Activated T-helper 2 cell treated with anti-CD3 and anti-CD28 coated beads, Interferon-gamma antibody, Interleukin-2, Interleukin-4, amounts not matched to agents 10 μg/mL and 5 μg/mL and 100 μg/mL, durations not matched to agents 14 hours and 24 hours and 36 hours (primary cell): ENCODE measurements at regions not wholly inside any gene's neighbourhood (a gene's known extent, or its start where the extent isn't known, plus 50 kb on each side); places are given as distances from the start of the nearest gene placed in this dataset.

Experiments used
- DNase-seq: peaks from one replicate; pipeline ENCODE4 v3.0.0; 2021; ENCODE audit warnings: low spot score
- H3K27ac Mint-ChIP-seq: one replicate; pipeline ENCODE4 v1.8.0; 2021; ENCODE audit warnings: mixed read lengths
- H3K27me3 Mint-ChIP-seq: one replicate; pipeline ENCODE4 v1.8.0; 2021; ENCODE audit warnings: low read depth, mixed read lengths
- H3K36me3 Mint-ChIP-seq: one replicate; pipeline ENCODE4 v1.8.0; 2021; ENCODE audit warnings: low read depth, mixed read lengths
- H3K4me1 Mint-ChIP-seq: one replicate; pipeline ENCODE4 v1.8.0; 2021; ENCODE audit warnings: low read depth, mixed read lengths
- H3K4me3 Mint-ChIP-seq: one replicate; pipeline ENCODE4 v1.8.0; 2021; ENCODE audit warnings: low read depth, mild to moderate bottlenecking, moderate library complexity, mixed read lengths
- H3K9me3 Mint-ChIP-seq: one replicate; pipeline ENCODE4 v1.8.0; 2021; ENCODE audit warnings: mixed read lengths
- intact Hi-C: fragments of 100-400 bp; cut with micrococcal nuclease; formaldehyde crosslinking; loops from one replicate; pipeline ENCODE4 v1.15.1; 2023

DNA sequence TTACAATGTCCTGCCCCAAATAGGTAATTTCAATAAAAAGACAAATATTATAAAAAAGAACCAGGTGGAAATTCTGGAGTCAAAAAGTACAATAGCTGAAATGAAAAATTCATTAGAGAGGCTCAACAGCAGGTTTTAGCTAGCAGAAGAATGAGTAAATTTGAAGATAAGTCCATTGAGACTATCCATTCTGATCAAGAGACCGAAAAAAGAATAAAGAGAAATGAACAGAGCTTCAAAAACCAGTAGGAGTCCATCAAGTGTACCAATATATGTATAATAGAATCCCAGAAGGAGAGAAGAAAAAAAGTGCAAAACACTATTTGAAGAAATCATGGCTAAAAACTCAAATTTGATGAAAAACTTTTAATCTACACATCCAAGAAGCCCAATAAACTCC is 60.5 kb upstream of the POMGNT2 start:
- no peak for DNase-seq
- Mint-ChIP-seq H3K36me3 (peaks cover 9% of the 10 kb centered on the region), H3K27me3 (peaks cover 11% of the 10 kb centered on the region), H3K4me1 (peaks cover 15% of the 10 kb centered on the region), H3K9me3 (peaks cover 36% of the 10 kb centered on the region), H3K27ac (no peak overlapping the region), H3K4me3 (no peak overlapping the region)
- intact Hi-C loops, result no loop called here

DNA sequence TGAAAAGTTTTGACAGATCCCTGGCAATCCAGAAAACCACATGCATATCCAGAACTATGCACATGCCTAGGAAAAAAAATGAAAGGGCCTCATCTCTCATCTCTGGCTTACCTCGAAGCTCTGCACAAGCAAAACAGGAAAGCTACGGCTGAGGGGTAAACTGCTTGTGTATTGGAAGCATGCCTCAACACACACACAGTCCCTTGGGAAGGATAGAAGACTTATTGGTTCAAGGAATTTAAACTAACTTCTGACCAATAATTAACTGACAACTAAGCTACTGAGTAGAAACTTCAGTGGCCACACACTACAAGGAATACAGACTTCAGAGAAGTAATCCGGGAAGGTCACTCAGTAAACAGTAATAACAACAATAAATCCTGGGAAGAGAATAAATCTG is 59.9 kb upstream of the POMGNT2 start:
- no peak for DNase-seq
- H3K36me3 Mint-ChIP-seq, result peaks cover 9% of the 10 kb centered on the region
- H3K4me1 Mint-ChIP-seq, result peaks cover 15% of the 10 kb centered on the region
- peaks cover 7% of the 10 kb centered on the region for H3K27me3 Mint-ChIP-seq
- peaks cover 33% of the 10 kb centered on the region for H3K9me3 Mint-ChIP-seq
- H3K4me3 Mint-ChIP-seq, result no peak overlapping the region
- H3K27ac Mint-ChIP-seq, result no peak overlapping the region
- intact Hi-C loops, result no loop called here

GRCh38 chr3:43163895-43164493 is 58.1 kb upstream of the POMGNT2 start:
- H3K9me3 Mint-ChIP-seq, result peaks cover 33% of the 10 kb centered on the region
- H3K27ac Mint-ChIP-seq, result no peak overlapping the region
- no peak for DNase-seq
- intact Hi-C loops, result no loop called here
- peaks cover 2% of the 10 kb centered on the region for H3K27me3 Mint-ChIP-seq
- peaks cover 9% of the 10 kb centered on the region for H3K36me3 Mint-ChIP-seq
- peaks cover 15% of the 10 kb centered on the region for H3K4me1 Mint-ChIP-seq
- no peak overlapping the region for H3K4me3 Mint-ChIP-seq

DNA sequence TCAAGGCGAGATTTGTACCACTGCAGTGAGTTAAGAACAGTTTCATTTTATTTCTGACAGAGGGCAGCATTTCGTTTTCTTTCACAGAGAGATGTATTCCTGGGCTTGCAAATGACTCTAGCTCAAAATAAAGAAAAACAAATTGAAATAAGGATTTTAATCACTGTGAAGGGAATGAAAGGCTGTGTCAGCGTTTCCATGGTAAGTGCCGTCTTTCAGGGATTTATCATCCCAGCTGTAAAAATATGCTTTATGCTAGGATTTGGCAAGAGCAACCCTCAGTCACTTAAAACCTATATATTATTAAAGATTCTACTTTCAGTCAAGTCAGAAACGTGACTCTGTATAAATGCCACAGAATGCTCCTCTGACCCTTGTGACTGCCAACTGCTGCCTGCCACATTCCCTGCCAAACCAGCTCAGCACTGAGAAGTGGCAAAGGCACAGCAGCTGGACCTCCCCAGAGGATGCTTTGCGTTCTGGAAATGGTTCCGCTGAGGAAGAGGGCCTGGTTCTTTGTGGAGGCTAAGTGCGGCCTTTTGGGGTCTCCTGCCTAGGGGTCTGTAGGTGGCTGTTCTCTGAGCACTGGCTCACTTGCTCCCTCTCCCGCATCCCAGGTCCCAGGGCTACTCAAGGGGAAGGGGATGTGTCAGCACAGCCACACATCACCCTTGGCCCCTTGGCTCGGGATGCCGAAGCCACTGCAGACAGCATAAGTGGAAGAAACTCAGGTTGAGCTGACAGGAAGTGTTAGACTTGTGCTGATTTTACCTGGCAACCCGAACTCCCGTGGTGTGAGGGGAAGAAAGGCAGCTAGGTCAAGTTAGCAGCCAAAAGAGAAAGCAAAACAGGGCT is 56.6 kb upstream of the POMGNT2 start:
- Mint-ChIP-seq H3K36me3 (peaks cover 9% of the 10 kb centered on the region), H3K27ac (peak overlapping the region; percentile 73), H3K9me3 (peaks cover 29% of the 10 kb centered on the region), H3K4me1 (peaks cover 15% of the 10 kb centered on the region), H3K4me3 (peak overlapping the region; percentile 21), H3K27me3 (peaks cover 4% of the 10 kb centered on the region)
- intact Hi-C loops, result loop anchor here (1.0 kb wide), 3 partner anchors 124 to 341 kb away; partner anchors contain the start of gene SNRK
- peak; percentile 36 for DNase-seq

DNA sequence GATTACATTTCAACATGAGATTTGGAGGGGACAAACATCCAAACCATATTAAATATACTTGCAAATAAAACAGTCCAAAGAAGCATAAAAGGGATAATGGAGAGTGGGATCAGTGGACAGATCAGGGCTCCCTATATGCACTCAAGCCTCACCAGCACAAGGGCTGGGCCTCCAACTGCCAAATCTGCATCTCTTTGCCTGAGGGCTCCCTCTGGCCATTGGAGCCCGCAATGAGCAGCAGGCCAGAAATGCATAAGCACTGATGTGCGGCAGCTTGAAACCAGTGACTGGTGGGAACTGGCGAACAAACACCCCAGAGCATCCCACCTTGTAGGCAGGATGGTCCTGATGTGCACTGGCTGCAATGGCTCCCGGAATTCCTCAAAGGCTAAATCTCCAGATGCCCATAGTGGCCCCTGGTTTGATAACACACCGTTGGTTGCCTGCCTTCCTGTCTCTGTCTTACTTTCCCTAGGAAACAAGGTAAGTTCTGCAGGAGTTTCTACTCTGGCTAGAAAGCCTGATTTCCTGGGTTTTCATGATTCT is 55.9 kb upstream of the POMGNT2 start:
- Mint-ChIP-seq H3K27ac (no peak overlapping the region), H3K4me3 (no peak overlapping the region), H3K27me3 (peaks cover 2% of the 10 kb centered on the region), H3K4me1 (peaks cover 15% of the 10 kb centered on the region), H3K9me3 (peaks cover 25% of the 10 kb centered on the region), H3K36me3 (peaks cover 6% of the 10 kb centered on the region)
- intact Hi-C loops, result loop anchor here (1.0 kb wide), 3 partner anchors 125 to 342 kb away; partner anchors contain the start of gene SNRK
- DNase-seq, result no peak

DNA sequence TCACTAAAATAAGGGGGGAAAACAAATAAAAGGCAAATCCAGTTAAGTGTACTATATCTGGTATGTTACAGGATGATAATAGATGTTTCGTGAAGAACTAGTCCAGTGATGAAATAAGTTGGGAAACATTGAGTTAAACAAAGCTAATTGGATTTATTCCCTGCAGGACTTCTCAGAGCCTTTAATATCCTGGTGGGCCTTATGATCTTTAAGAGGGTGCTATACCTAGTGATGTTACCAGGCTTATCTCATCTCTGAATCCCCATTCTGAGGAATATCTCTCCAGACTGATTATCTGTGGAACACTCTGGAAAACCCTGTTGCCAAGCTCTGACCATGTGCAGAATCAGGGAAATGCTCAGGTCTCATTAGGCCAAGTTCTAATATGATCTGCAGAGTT is 54.8 kb upstream of the POMGNT2 start:
- H3K27me3 Mint-ChIP-seq, result peaks cover 2% of the 10 kb centered on the region
- H3K9me3 Mint-ChIP-seq, result peaks cover 14% of the 10 kb centered on the region
- H3K4me3 Mint-ChIP-seq, result no peak overlapping the region
- H3K36me3 Mint-ChIP-seq, result peaks cover 6% of the 10 kb centered on the region
- H3K27ac Mint-ChIP-seq, result no peak overlapping the region
- intact Hi-C loops, result no loop called here
- H3K4me1 Mint-ChIP-seq, result peaks cover 15% of the 10 kb centered on the region
- DNase-seq, result no peak

GRCh38 chr3:43159876-43160255 is 54.0 kb upstream of the POMGNT2 start:
- DNase-seq, result no peak
- Mint-ChIP-seq H3K4me1 (peaks cover 15% of the 10 kb centered on the region), H3K27me3 (peaks cover 2% of the 10 kb centered on the region), H3K36me3 (peaks cover 5% of the 10 kb centered on the region), H3K4me3 (no peak overlapping the region), H3K9me3 (peaks cover 8% of the 10 kb centered on the region), H3K27ac (no peak overlapping the region)
- intact Hi-C loops, result no loop called here

GRCh38 chr3:43159131-43159875 is 53.4 kb upstream of the POMGNT2 start:
- Mint-ChIP-seq H3K27me3 (peaks cover 2% of the 10 kb centered on the region), H3K36me3 (no peaks in the 10 kb centered on the region), H3K27ac (no peak overlapping the region), H3K4me1 (peaks cover 15% of the 10 kb centered on the region), H3K9me3 (peaks cover 2% of the 10 kb centered on the region), H3K4me3 (no peak overlapping the region)
- intact Hi-C loops, result no loop called here
- DNase-seq, result no peak

DNA sequence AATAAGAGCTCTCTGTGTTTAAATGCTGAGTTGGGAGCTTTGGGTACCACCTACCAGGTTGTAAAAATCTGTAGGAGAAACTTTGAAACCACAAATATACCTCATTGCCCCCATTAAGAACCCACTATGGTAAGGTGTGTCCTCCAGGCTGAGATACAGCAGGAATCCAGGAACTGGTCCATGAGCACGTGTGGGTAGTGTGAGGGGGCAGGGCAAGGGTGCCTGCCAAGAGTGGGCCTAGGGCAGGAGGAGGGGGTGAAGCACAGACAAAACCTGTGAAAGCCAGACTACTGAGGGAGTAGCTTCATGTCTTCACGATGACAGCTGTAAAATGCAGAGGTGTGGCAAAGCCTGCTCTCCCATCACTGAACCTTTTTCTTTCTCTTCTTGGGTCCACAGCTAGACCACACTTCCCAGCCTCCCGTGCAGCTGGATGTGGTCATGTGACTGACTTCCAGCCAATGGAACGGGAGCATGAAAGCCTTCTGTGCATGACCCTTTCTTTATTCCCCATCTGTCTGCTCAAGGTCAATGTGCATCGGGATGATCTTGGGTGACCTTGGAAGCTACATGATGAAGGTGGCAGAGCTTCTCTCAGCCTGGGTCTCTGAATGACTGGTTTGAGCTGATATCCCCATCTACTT is 51.1 kb upstream of the POMGNT2 start:
- intact Hi-C loops, result no loop called here
- no peak for DNase-seq
- H3K9me3 Mint-ChIP-seq, result no peaks in the 10 kb centered on the region
- peaks cover 6% of the 10 kb centered on the region for H3K27me3 Mint-ChIP-seq
- no peak overlapping the region for H3K4me3 Mint-ChIP-seq
- no peak overlapping the region for H3K27ac Mint-ChIP-seq
- H3K36me3 Mint-ChIP-seq, result no peaks in the 10 kb centered on the region
- H3K4me1 Mint-ChIP-seq, result peaks cover under 1% of the 10 kb centered on the region

DNA sequence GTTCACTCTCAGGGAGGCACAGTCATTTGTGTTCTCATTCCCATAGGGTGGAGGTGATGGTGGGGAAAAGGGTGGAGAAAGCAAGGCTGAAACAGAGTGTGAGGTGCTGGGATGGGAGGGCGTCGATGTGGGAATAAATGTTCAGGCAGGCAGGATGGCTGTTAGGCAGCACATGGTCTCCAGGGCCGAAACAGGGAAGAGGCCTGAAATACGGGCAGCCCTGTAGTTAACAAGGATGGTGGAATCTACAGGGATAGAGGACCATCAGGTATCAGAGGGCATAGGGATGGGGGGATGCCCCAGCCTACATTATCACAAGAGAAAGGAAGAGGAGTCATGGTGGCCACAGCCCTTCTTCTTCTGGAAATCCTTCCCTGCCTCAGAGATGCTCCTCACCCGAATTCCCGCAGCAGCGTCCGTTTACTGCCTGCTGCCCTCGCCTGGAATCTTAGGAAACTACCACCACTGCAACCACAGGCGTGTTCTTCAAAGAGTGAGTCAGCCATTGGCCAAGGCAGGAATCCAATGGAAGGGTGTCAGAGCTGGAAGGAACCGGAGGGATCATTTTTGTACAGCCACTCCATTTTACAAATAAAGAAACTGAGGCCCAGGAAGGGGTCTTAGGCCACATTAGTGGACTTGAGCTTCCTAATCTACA is 49.7 kb upstream of the POMGNT2 start:
- Mint-ChIP-seq H3K27ac (no peak overlapping the region), H3K27me3 (peaks cover 12% of the 10 kb centered on the region), H3K36me3 (no peaks in the 10 kb centered on the region), H3K4me3 (no peak overlapping the region), H3K4me1 (no peaks in the 10 kb centered on the region), H3K9me3 (no peaks in the 10 kb centered on the region)
- no peak for DNase-seq
- intact Hi-C loops, result no loop called here
